B cell (primary cell): ENCODE measurements at regions not wholly inside any gene's neighbourhood (a gene's known extent, or its start where the extent isn't known, plus 50 kb on each side); places are given as distances from the start of the nearest gene placed in this dataset.

ENCODE experiments used
- ATAC-seq: fragments of 200-7000 bp; cut with Tn5 transposase; one replicate; pipeline ENCODE4 v1.10.0; 2021; ENCODE audit warnings: low read depth, mild to moderate bottlenecking, moderate number of reproducible peaks, moderate library complexity
- CTCF ChIA-PET: fragments of 350-600 bp; sonication (Branson Sonifier 250); formaldehyde crosslinking; loops from one replicate; lab custom pipeline; 2021; ENCODE audit warnings: antibody characterized with exemption, inconsistent platforms; lab: Charles Lee
- POLR2A ChIA-PET: fragments of 350-600 bp; sonication (Branson Sonifier 250); formaldehyde crosslinking; loops from one replicate; lab custom pipeline; 2021; ENCODE audit warnings: antibody characterized with exemption; lab: Charles Lee
- DNase-seq: peaks from one replicate; pipeline ENCODE4 v3.0.0; 2013
- H2AFZ ChIP-seq: 2 replicates; pipeline ENCODE4 v1.6.1; 2012; ENCODE audit warnings: mild to moderate bottlenecking, low read depth, low read length; ENCODE audit not compliant: insufficient read depth, poor library complexity, severe bottlenecking
- H3K27ac ChIP-seq, 2 donors: 1 replicate in 1 of 2; 2 replicates in 1 of 2; pipeline ENCODE4 v1.5.1; 2012 to 2013; ENCODE audit warnings: low read length in 2 of 2, mild to moderate bottlenecking in 2 of 2, moderate library complexity in 1 of 2
- H3K27me3 ChIP-seq, 4 experiments: fragments of 200-600 bp in 1 of 4; sonication (generic) in 1 of 4; replicated peaks in 1 of 4; 1 replicate in 2 of 4; 2 replicates in 2 of 4; pipeline versions ENCODE4 v1.6.1 to v1.7.0; 2013 to 2016; ENCODE audit warnings: low read length in 3 of 4, mild to moderate bottlenecking in 2 of 4, mixed read lengths in 1 of 4, moderate library complexity in 1 of 4; ENCODE audit not compliant: insufficient read depth in 4 of 4, control insufficient read depth in 3 of 4; ENCODE audit errors: control extremely low read depth in 1 of 4
- H3K36me3 ChIP-seq, 2 experiments: replicated peaks in 1 of 2; 1 replicate in 1 of 2; 2 replicates in 1 of 2; pipeline versions ENCODE4 v1.6.1 to v1.7.1; 2013; ENCODE audit warnings: low read length in 1 of 2; ENCODE audit not compliant: insufficient read depth in 2 of 2, control insufficient read depth in 1 of 2; ENCODE audit errors: control extremely low read depth in 1 of 2, extremely low read depth in 1 of 2
- H3K4me1 ChIP-seq, 2 donors: fragments of 200-600 bp in 1 of 2; sonication (generic) in 1 of 2; 1 replicate in 1 of 2; 2 replicates in 1 of 2; pipeline versions ENCODE4 v1.5.1 to v1.6.1; 2013 to 2017; ENCODE audit warnings: low read length in 2 of 2; ENCODE audit not compliant: control insufficient read depth in 2 of 2, insufficient read depth in 2 of 2
- H3K4me2 ChIP-seq: replicated peaks from 2 replicates; pipeline ENCODE3; 2012; ENCODE audit warnings: mild to moderate bottlenecking, low read depth, low read length; ENCODE audit not compliant: poor library complexity, severe bottlenecking
- H3K4me3 ChIP-seq, 5 experiments: fragments of 200-600 bp in 1 of 5; sonication (generic) in 1 of 5; 1 replicate in 3 of 5; 2 replicates in 2 of 5; pipeline versions ENCODE4 v1.5.1 to v1.7.0; 2011 to 2016; ENCODE audit warnings: low read length in 4 of 5, mild to moderate bottlenecking in 4 of 5, low read depth in 2 of 5, control low read depth in 1 of 5, moderate library complexity in 1 of 5; ENCODE audit not compliant: insufficient read depth in 1 of 5; ENCODE audit errors: control extremely low read depth in 1 of 5, extremely low read depth in 1 of 5
- H3K79me2 ChIP-seq: fragments of 200-600 bp; sonication (generic); one replicate; pipeline ENCODE4 v1.6.0; 2016; ENCODE audit warnings: low read length; ENCODE audit not compliant: control insufficient read depth, insufficient read depth
- H3K9ac ChIP-seq: fragments of 200-600 bp; sonication (generic); 2 replicates; pipeline ENCODE4 v1.6.1; 2017; ENCODE audit warnings: mild to moderate bottlenecking, low read length, moderate library complexity
- H3K9me3 ChIP-seq, 3 donors: one replicate each; pipeline versions ENCODE4 v1.6.1 to v1.7.1; 2013; ENCODE audit warnings: low read length in 2 of 3; ENCODE audit not compliant: control insufficient read depth in 2 of 3, insufficient read depth in 1 of 3; ENCODE audit errors: control extremely low read depth in 1 of 3
- H4K20me1 ChIP-seq: 2 replicates; pipeline ENCODE4 v1.6.0; 2012; ENCODE audit warnings: mild to moderate bottlenecking, low read length; ENCODE audit not compliant: insufficient read depth, control insufficient read depth, poor library complexity, severe bottlenecking
- H3K27ac Mint-ChIP-seq: one replicate; pipeline ENCODE4 v1.8.0; 2021; ENCODE audit warnings: mixed read lengths
- H3K27me3 Mint-ChIP-seq: one replicate; pipeline ENCODE4 v1.8.0; 2021; ENCODE audit warnings: mixed read lengths
- H3K4me1 Mint-ChIP-seq: one replicate; pipeline ENCODE4 v1.8.0; 2021; ENCODE audit warnings: mixed read lengths
- H3K4me3 Mint-ChIP-seq: one replicate; pipeline ENCODE4 v1.8.0; 2021; ENCODE audit warnings: mixed read lengths
- H3K9me3 Mint-ChIP-seq: one replicate; pipeline ENCODE4 v1.8.0; 2022; ENCODE audit warnings: mixed read lengths; ENCODE audit not compliant: insufficient read depth
- CTCF ChIP-seq: fragments of 200-600 bp; IDR thresholded peaks from one replicate; pipeline ENCODE4 v1.8.0; 2022; ENCODE audit warnings: antibody characterized with exemption, mild to moderate bottlenecking
- EZH2 ChIP-seq: IDR thresholded peaks from 2 replicates; pipeline ENCODE4 v1.6.1; 2012; ENCODE audit warnings: borderline replicate concordance, low read depth, mild to moderate bottlenecking, moderate library complexity, low read length; ENCODE audit not compliant: insufficient read depth, poor library complexity, severe bottlenecking
- WGBS: methylation state at CpG from one replicate; pipeline ENCODE4 v1.1.5; 2013; ENCODE audit warnings: missing lambda C conversion rate; ENCODE audit not compliant: insufficient coverage; 5-methylcytosine and 5-hydroxymethylcytosine counted together
- intact Hi-C: fragments of 100-400 bp; cut with micrococcal nuclease; formaldehyde crosslinking; loops from one replicate; pipeline ENCODE4 v1.10.0; 2022

DNA sequence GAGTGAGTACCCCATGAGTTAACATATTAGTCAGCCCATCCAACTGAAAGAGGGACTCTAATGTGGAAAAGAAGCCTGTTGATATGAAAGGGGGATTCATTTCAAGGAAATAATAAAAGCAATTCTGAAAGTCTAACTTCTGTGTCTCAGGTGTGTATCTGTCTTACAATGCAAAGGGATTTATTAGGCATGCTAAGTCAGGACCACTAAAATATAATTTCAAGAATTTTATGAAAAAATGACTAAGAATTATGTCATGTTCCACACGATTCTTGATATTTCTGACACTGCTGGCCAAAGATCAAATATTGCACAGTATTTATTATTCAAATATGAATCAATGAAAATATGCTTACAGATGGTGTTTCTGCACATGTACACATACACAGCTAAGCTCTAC lies 130.8 kb downstream of the KLF12 start:
- no peak overlapping the region for H3K4me3 Mint-ChIP-seq
- DNase-seq (no peak), ATAC-seq (no peak)
- ChIA-PET POLR2A (no interaction called here), CTCF (no interaction called here)
- intact Hi-C loops: no loop called here
- no peak overlapping the region for H2AFZ ChIP-seq
- H3K27ac Mint-ChIP-seq: no peak overlapping the region
- H3K9ac ChIP-seq: no peak overlapping the region
- H3K4me3 ChIP-seq: no peak overlapping the region
- no CpG with 5 or more reads among the region's 1 CpG for WGBS
- H3K27ac ChIP-seq: no peak overlapping the region
- no peaks in the 10 kb centered on the region for H3K36me3 ChIP-seq
- H4K20me1 ChIP-seq: peaks cover 8% of the 10 kb centered on the region
- H3K4me1 Mint-ChIP-seq: peaks cover 42% of the 10 kb centered on the region
- TF ChIP-seq EZH2: no peak
- TF ChIP-seq CTCF: no peak
- H3K27me3 Mint-ChIP-seq: no peaks in the 10 kb centered on the region
- peaks cover 35% of the 10 kb centered on the region for H3K79me2 ChIP-seq
- H3K9me3 Mint-ChIP-seq: no peaks in the 10 kb centered on the region
- H3K4me1 ChIP-seq: peaks cover 0 to 6% of the 10 kb centered on the region in 2 donors
- no peaks in the 10 kb centered on the region for H3K27me3 ChIP-seq
- no peaks in the 10 kb centered on the region for H3K9me3 ChIP-seq
- no peak overlapping the region for H3K4me2 ChIP-seq

- H3K4me3 Mint-ChIP-seq: no peak overlapping the region
- Histone ChIP-seq H2AFZ (no peak overlapping the region), H3K9ac (no peak overlapping the region), H3K36me3 (no peaks in the 10 kb centered on the region), H4K20me1 (peaks cover 19% of the 10 kb centered on the region), H3K9me3 (no peaks in the 10 kb centered on the region), H3K4me1 (peaks cover 0 to 10% of the 10 kb centered on the region in 2 donors), H3K4me3 (no peak overlapping the region), H3K79me2 (peaks cover 47% of the 10 kb centered on the region), H3K27me3 (no peaks in the 10 kb centered on the region), H3K4me2 (no peak overlapping the region), H3K27ac (no peak overlapping the region)
- H3K27ac Mint-ChIP-seq: no peak overlapping the region
- no peak for DNase-seq
- H3K27me3 Mint-ChIP-seq: no peaks in the 10 kb centered on the region
- no peaks in the 10 kb centered on the region for H3K9me3 Mint-ChIP-seq
- TF ChIP-seq EZH2 (no peak), CTCF (no peak)
- ChIA-PET POLR2A (no interaction called here), CTCF (no interaction called here)
- WGBS: no CpG with 5 or more reads among the region's 1 CpG
- intact Hi-C loops: no loop called here
- ATAC-seq: no peak
- peaks cover 43% of the 10 kb centered on the region for H3K4me1 Mint-ChIP-seq
Observed at GRCh38 chr13:74000876-74001275, 133.3 kb downstream of the KLF12 start.
